ENCODE measurements at regions not wholly inside any gene's neighbourhood (a gene's known extent, or its start where the extent isn't known, plus 50 kb on each side); places are given as distances from the start of the nearest gene placed in this dataset.

DNA sequence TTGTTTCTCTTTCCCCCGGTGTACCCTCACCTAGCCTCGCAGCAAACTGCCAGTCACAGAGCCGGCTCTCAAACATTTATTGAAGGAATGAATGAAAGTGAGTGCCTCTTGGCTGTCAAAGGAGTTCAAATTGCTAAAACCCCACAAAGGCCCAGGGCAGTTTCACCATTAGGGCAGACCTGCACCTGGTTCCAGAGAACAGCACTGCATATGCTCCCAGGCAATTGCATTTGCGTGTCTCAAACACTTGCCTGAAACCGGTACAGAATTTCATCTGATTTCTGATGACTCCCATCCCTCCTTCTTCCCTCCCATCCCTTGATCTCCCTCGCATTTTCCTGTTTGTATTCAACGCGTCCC is 165.6 kb upstream of the ZNF462 start:
- Mint-ChIP-seq H3K4me1 (no peaks in the 10 kb centered on the region), H3K27me3 (peaks cover 0 to 5% of the 10 kb centered on the region in 2 donors), H3K9me3 (peaks cover 4 to 8% (median 4%) of the 10 kb centered on the region in 3 donors), H3K36me3 (no peaks in the 10 kb centered on the region), H3K4me3 (no peak overlapping the region), H3K27ac (no peak overlapping the region)
- ATAC-seq (replicated peaks in 1 of 4) (no peak), DNase-seq (no peak)
- 91% methylated on average over 4 of the region's 8 CpGs for WGBS (ENCODE audit: insufficient coverage)
- ChIA-PET CTCF (no interaction called here), POLR2A (interaction anchor here in 1 of 2 donors (0.6 kb wide), 1 partner anchor 198 kb away, joined by 3 read pairs; no protein-coding TSS in a partner anchor)
- Histone ChIP-seq H3K9me3 (no peaks in the 10 kb centered on the region), H3K36me3 (ENCODE audit: control insufficient read depth in 2 of 2, extremely low read depth in 1 of 2, insufficient read depth in 1 of 2, low read length in 1 of 2) (no peaks in the 10 kb centered on the region), H3K4me3 (ENCODE audit: control insufficient read depth in 1 of 2, extremely low read depth in 1 of 2, low read length in 1 of 2) (no peak overlapping the region), H3K27me3 (replicated peaks in 1 of 2; ENCODE audit: control insufficient read depth in 2 of 2, extremely low read depth in 1 of 2, insufficient read depth in 2 of 2, low read length in 1 of 2) (no peaks in the 10 kb centered on the region), H3K4me1 (ENCODE audit: control insufficient read depth in 1 of 2, extremely low read depth in 1 of 2, insufficient read depth in 2 of 2, low read length in 2 of 2) (no peaks in the 10 kb centered on the region), H3K27ac (ENCODE audit: low read length) (no peak overlapping the region)

DNA sequence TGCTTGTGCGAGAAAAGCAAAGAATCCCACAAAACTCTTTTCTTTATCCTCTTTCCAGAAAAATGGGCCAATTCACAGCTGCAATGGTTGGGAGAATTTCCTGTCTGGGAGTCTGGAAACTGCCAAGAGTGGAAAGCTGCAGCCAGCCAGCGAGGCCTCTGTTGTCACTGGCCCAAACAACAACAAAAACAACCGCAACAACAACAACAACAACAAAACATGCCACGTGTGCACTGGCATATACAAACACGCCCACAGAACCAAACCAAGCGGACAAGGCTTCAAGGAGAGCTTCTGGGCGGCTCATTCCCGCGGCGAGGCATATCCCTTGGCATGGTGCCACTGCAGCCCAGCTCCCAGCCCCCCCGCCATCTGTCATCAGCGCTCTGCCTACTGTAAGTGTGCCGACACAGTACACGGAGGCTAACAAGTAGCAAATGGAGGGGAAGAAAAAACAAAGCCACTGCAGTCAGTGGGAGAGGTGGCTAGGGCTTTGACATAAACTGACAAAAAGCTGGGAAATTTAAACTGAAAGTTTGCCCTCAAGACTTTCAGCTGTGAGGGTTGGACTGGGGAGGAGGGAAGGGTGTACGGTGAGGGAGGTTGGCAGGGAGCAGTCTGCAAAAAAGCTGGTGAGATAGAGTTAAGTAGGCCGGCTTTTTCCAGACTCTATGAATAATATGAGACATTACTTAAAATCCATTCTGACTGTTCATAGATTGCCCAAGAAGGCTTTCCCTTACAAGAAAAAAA is 165.0 kb upstream of the ZNF462 start:
- H3K27ac ChIP-seq (ENCODE audit: low read length) = no peak overlapping the region
- no peak for DNase-seq
- WGBS (ENCODE audit: insufficient coverage) = 85% methylated on average over 11 of the region's 16 CpGs
- H3K4me3 Mint-ChIP-seq = no peak overlapping the region
- no peaks in the 10 kb centered on the region for H3K27me3 ChIP-seq (replicated peaks in 1 of 2; ENCODE audit: control insufficient read depth in 2 of 2, extremely low read depth in 1 of 2, insufficient read depth in 2 of 2, low read length in 1 of 2)
- peaks cover 0 to 5% of the 10 kb centered on the region in 2 donors for H3K27me3 Mint-ChIP-seq
- H3K27ac Mint-ChIP-seq = no peak overlapping the region
- H3K4me3 ChIP-seq (ENCODE audit: control insufficient read depth in 1 of 2, extremely low read depth in 1 of 2, low read length in 1 of 2) = no peak overlapping the region
- no peaks in the 10 kb centered on the region for H3K36me3 Mint-ChIP-seq
- no peak for ATAC-seq (replicated peaks in 1 of 4)
- peaks cover 6 to 12% (median 9%) of the 10 kb centered on the region in 3 donors for H3K9me3 Mint-ChIP-seq
- no peaks in the 10 kb centered on the region for H3K4me1 ChIP-seq (ENCODE audit: control insufficient read depth in 1 of 2, extremely low read depth in 1 of 2, insufficient read depth in 2 of 2, low read length in 2 of 2)
- POLR2A ChIA-PET = no interaction called here
- no peaks in the 10 kb centered on the region for H3K36me3 ChIP-seq (ENCODE audit: control insufficient read depth in 2 of 2, extremely low read depth in 1 of 2, insufficient read depth in 1 of 2, low read length in 1 of 2)
- CTCF ChIA-PET = no interaction called here
- no peaks in the 10 kb centered on the region for H3K4me1 Mint-ChIP-seq
- H3K9me3 ChIP-seq = no peaks in the 10 kb centered on the region

DNA sequence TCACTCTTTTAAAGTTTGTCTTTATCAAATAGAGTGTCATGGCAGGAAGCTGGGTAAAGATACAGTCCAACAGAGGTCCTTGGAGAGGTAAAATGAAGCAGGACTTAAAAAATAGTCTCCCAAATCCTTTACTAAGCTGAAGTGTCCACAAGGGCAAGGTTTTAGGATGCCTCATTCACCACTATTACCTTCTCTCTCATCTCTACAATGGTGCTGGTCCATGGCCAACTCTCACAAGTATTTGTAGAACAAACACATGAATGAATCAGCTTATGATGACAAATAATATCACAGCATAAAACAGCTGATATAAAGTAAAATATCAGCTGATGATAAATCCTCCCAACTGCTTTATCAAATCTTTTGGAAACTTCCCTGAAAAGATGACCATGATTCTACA is 162.3 kb upstream of the ZNF462 start:
- H3K27me3 ChIP-seq (replicated peaks in 1 of 2; ENCODE audit: control insufficient read depth in 2 of 2, extremely low read depth in 1 of 2, insufficient read depth in 2 of 2, low read length in 1 of 2) = no peaks in the 10 kb centered on the region
- POLR2A ChIA-PET = no interaction called here
- H3K27ac ChIP-seq (ENCODE audit: low read length) = no peak overlapping the region
- no peak overlapping the region for H3K4me3 ChIP-seq (ENCODE audit: control insufficient read depth in 1 of 2, extremely low read depth in 1 of 2, low read length in 1 of 2)
- Mint-ChIP-seq H3K4me3 (no peak overlapping the region), H3K4me1 (no peaks in the 10 kb centered on the region), H3K27me3 (peaks cover 0 to 5% of the 10 kb centered on the region in 2 donors), H3K36me3 (no peaks in the 10 kb centered on the region), H3K9me3 (peaks cover 8 to 23% (median 22%) of the 10 kb centered on the region in 3 donors), H3K27ac (no peak overlapping the region)
- no peaks in the 10 kb centered on the region for H3K4me1 ChIP-seq (ENCODE audit: control insufficient read depth in 1 of 2, extremely low read depth in 1 of 2, insufficient read depth in 2 of 2, low read length in 2 of 2)
- ATAC-seq (replicated peaks in 1 of 4) (no peak), DNase-seq (no peak)
- no peaks in the 10 kb centered on the region for H3K9me3 ChIP-seq
- CTCF ChIA-PET = no interaction called here
- no peaks in the 10 kb centered on the region for H3K36me3 ChIP-seq (ENCODE audit: control insufficient read depth in 2 of 2, extremely low read depth in 1 of 2, insufficient read depth in 1 of 2, low read length in 1 of 2)

DNA sequence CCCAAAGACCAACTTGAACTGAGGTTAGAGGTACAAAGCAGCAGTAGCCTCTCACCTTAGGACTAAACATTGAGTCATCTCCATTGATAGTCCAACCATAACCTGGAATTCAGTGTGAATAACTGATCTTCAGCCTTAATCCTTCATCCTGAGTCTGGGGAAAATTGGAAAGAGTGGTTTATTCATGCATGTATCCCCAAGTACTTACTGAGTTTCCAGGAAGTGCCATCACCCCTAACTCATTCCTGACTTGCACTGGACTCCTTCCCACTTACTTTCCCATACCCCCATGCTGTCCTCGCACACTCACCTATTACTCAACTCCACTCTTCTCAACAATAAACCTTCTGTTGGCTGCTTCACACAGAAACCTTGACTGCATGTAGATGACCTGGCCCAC is 161.4 kb upstream of the ZNF462 start:
- H3K4me3 ChIP-seq (ENCODE audit: control insufficient read depth in 1 of 2, extremely low read depth in 1 of 2, low read length in 1 of 2) = no peak overlapping the region
- DNase-seq (no peak), ATAC-seq (replicated peaks in 1 of 4) (no peak)
- H3K4me1 ChIP-seq (ENCODE audit: control insufficient read depth in 1 of 2, extremely low read depth in 1 of 2, insufficient read depth in 2 of 2, low read length in 2 of 2) = no peaks in the 10 kb centered on the region
- Mint-ChIP-seq H3K27ac (no peak overlapping the region), H3K4me1 (no peaks in the 10 kb centered on the region), H3K36me3 (no peaks in the 10 kb centered on the region), H3K9me3 (peaks cover 8 to 27% (median 20%) of the 10 kb centered on the region in 3 donors), H3K4me3 (no peak overlapping the region), H3K27me3 (peaks cover 0 to 5% of the 10 kb centered on the region in 2 donors)
- ChIA-PET POLR2A (no interaction called here), CTCF (no interaction called here)
- H3K27ac ChIP-seq (ENCODE audit: low read length) = no peak overlapping the region
- no peaks in the 10 kb centered on the region for H3K36me3 ChIP-seq (ENCODE audit: control insufficient read depth in 2 of 2, extremely low read depth in 1 of 2, insufficient read depth in 1 of 2, low read length in 1 of 2)
- H3K9me3 ChIP-seq = no peaks in the 10 kb centered on the region
- 78% methylated on average over 1 of the region's 1 CpG for WGBS (ENCODE audit: insufficient coverage)
- H3K27me3 ChIP-seq (replicated peaks in 1 of 2; ENCODE audit: control insufficient read depth in 2 of 2, extremely low read depth in 1 of 2, insufficient read depth in 2 of 2, low read length in 1 of 2) = no peaks in the 10 kb centered on the region

DNA sequence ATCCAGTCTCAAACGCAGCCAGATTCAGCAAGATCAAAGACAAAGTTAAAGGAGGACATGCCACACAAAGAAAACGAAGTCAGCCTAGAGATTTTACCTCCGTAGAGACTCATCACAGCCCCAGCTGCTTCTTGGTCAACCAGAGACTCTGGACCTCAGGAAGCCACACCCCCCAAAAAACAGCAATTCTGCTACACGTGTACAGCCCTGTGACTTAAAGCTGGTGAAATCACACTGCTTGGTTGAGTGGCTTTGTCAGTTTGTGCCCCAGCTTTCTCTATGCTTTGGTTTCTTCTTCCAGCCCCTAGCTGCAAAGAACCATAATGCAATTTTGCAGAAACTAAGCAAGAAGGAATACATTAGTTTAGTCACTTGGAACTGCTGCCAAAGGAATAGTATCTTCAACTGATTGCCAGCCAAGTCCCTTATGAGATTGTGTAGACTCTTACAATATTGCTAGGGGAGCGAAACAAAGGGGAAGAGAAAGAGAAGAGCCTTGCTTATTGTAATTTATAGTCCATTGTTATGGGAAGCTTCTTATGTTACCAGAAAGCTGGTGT is 158.8 kb upstream of the ZNF462 start:
- POLR2A ChIA-PET = no interaction called here
- H3K4me3 Mint-ChIP-seq = no peak overlapping the region
- Histone ChIP-seq H3K36me3 (ENCODE audit: control insufficient read depth in 2 of 2, extremely low read depth in 1 of 2, insufficient read depth in 1 of 2, low read length in 1 of 2) (no peaks in the 10 kb centered on the region), H3K9me3 (no peaks in the 10 kb centered on the region), H3K4me1 (ENCODE audit: control insufficient read depth in 1 of 2, extremely low read depth in 1 of 2, insufficient read depth in 2 of 2, low read length in 2 of 2) (no peaks in the 10 kb centered on the region), H3K27me3 (replicated peaks in 1 of 2; ENCODE audit: control insufficient read depth in 2 of 2, extremely low read depth in 1 of 2, insufficient read depth in 2 of 2, low read length in 1 of 2) (no peaks in the 10 kb centered on the region), H3K4me3 (ENCODE audit: control insufficient read depth in 1 of 2, extremely low read depth in 1 of 2, low read length in 1 of 2) (no peak overlapping the region), H3K27ac (ENCODE audit: low read length) (no peak overlapping the region)
- H3K36me3 Mint-ChIP-seq = no peaks in the 10 kb centered on the region
- peaks cover 10 to 24% (median 16%) of the 10 kb centered on the region in 3 donors for H3K9me3 Mint-ChIP-seq
- CTCF ChIA-PET = no interaction called here
- DNase-seq (no peak), ATAC-seq (replicated peaks in 1 of 4) (no peak)
- H3K27me3 Mint-ChIP-seq = no peaks in the 10 kb centered on the region
- H3K4me1 Mint-ChIP-seq = no peaks in the 10 kb centered on the region
- WGBS (ENCODE audit: insufficient coverage) = 72% methylated on average over 3 of the region's 5 CpGs
- no peak overlapping the region for H3K27ac Mint-ChIP-seq

DNA sequence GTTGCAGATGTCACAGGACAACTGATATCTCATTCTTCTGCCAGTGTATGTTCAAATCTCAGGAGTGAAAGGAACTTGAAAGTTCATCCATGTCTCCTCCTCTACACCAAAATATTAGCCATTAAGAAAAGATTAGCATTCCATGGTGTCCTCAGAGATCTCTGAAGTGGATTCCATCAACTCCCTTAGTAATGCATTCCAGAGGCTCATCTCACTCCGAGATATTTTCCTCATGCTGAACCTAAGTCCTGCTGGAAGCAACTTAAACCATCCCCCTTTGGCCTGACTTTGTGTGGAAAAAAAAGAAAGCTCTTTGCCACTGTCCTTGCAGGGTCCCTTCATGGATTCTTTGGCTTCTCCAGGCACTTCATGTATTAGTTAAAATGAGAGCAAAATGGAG is 155.7 kb upstream of the ZNF462 start:
- Mint-ChIP-seq H3K4me3 (no peak overlapping the region), H3K27me3 (no peaks in the 10 kb centered on the region), H3K9me3 (peaks cover 7 to 27% (median 16%) of the 10 kb centered on the region in 3 donors), H3K36me3 (no peaks in the 10 kb centered on the region), H3K4me1 (no peaks in the 10 kb centered on the region), H3K27ac (no peak overlapping the region)
- CTCF ChIA-PET = interaction anchor here in 1 of 2 donors (0.6 kb wide), 1 partner anchor 8 kb away, joined by 3 read pairs; no protein-coding TSS in a partner anchor
- DNase-seq (no peak), ATAC-seq (replicated peaks in 1 of 4) (no peak)
- Histone ChIP-seq H3K4me1 (ENCODE audit: control insufficient read depth in 1 of 2, extremely low read depth in 1 of 2, insufficient read depth in 2 of 2, low read length in 2 of 2) (no peaks in the 10 kb centered on the region), H3K27me3 (replicated peaks in 1 of 2; ENCODE audit: control insufficient read depth in 2 of 2, extremely low read depth in 1 of 2, insufficient read depth in 2 of 2, low read length in 1 of 2) (no peaks in the 10 kb centered on the region), H3K36me3 (ENCODE audit: control insufficient read depth in 2 of 2, extremely low read depth in 1 of 2, insufficient read depth in 1 of 2, low read length in 1 of 2) (no peaks in the 10 kb centered on the region), H3K27ac (ENCODE audit: low read length) (no peak overlapping the region), H3K9me3 (no peaks in the 10 kb centered on the region), H3K4me3 (ENCODE audit: control insufficient read depth in 1 of 2, extremely low read depth in 1 of 2, low read length in 1 of 2) (no peak overlapping the region)
- POLR2A ChIA-PET = no interaction called here
- WGBS (ENCODE audit: insufficient coverage) = no CpG with 5 or more reads among the region's 1 CpG

Measured in T-cell (primary cell).